ENCODE measurements at regions not wholly inside any gene's neighbourhood (a gene's known extent, or its start where the extent isn't known, plus 50 kb on each side); places are given as distances from the start of the nearest gene placed in this dataset.
"Not testable (repeated sequence)": the region's sequence is repeated elsewhere in the genome, so short reads cannot be mapped to it uniquely, and the experiment has no call there.

DNA sequence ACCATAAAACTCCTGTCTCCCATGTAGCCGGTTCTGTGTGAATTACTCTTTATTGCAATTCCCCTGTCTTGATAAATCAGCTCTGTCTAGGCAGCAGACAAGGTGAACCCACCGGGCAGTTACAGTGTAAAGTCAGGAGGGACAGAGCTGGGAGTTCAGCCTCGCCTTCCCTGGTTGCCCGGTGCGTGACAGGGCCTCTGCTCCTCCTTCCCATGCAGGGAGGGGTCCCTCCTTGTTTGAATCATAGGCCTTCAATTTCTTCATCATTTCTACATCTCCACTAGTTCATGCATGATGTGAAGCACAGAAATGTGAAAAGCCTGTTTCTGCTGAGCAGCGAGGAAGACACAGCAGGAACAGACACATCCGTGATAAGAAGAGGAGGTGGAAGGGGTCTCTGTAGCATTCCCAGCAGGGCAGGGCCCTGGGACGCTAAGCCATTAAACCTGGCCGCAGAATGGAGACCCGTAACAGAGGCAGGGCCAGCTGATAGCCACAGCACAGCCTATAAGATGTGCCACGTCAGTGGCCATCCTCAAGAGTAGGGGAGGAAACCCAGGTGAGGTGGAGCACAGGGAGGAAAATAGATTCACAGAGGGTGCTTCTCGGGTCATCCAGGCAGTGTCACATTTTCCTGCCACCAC is 106.7 kb upstream of the CST7 start:
- no peak for DNase-seq

DNA sequence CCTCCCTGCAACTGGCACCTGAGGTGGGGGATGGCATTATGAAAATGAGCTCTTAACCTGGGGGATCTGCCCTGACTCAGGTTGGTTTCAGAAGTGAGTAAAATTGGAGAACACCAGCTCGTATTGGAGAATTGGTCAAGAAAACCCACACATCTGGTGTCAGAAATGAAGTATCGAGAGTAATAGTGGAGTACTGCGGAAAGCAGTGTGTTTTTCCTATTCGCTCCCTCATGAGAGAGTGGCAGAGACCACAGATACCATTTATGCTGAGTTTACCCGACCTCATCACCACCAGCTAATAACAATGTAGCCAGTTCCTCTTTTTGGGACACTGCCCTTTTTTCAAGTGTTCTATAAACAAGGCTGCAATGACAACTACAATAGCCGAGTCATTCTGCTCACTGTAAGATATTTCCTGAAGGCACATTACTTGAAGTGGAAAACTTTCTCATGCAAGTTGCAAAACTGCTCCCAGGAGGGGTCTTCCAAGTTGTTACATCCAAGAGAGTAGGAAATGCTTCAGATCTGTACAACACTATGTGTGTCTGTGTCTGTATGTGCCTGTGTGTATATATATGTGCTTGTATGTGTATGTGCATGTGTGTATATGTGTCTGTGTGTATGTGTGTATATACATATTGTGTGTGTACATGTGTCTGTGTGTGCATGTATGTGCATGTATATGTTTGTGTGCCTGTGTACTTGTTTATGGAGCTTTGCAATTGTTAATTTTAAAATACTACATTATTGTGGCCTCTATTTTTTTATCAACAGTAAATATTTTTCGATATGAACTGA is 106.0 kb upstream of the CST7 start:
- no peak for DNase-seq

DNA sequence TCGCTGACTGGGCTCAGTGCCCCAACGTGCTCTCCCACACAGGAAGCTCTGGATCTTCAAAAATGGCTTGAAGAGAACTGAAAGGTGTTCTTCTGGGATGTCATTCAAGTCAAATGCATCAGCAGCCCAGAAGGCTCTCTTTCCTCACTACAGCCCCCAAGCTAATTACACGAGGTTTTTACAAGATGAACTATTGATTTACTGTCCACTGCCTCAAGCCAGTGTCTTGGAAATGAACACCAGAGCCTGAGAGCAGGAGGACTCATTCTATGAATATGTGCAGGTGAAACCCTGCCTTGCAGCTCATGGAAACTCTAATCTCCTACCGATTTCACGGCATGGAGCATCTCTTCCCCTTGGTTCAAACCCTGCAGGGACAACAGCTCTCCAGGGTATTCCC is 98.9 kb upstream of the CST7 start:
- no peak for DNase-seq

DNA sequence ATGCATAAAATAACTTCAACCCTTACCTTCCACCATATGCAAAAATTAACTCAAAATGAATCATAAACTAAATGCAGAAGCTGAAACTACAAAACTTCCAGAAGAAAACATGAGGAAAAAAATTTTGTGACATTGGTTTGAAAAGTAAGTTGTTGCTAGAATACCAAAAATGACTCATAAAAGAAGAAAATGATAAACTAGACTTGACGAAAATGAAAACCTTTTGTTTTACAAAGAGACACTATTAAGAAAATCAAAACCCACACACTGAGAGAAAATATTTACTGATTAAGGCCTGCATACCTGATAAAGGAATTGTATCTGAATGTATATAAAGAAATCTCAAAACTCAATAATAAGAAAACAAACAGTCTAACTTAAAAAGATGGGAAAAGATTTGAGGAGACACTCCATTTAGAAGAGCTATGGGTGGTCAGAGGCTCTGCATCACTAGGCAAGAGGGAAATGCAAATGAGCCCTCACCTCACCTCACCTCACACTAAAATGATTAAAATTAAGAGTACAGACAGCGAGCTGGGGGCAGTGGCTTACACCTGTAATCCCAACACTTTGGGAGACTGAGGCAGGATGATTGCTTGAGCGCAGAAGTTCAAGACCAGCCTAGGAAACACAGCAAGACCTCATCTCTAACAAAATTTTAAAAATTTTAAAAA is 97.6 kb upstream of the CST7 start:
- DNase-seq = no peak

DNA sequence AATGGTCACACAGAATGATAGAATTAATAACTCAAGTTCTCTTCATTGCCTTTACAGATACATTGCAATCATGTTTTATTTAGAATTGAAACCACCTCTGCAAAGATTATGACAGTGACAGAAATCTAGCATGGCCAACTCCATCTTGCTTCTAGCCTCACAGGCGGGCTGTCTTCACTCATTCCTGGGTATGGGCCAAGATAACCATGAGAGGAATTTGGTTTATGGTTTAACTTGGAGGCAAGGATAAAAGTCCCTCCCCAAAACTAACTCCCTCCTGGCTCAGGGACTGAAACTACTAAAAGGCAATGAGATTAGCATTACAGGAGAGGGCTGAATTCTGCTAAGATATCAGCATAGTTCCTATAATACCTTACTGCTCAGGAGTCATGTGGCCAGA is 95.2 kb upstream of the CST7 start:
- no peak for DNase-seq

DNA sequence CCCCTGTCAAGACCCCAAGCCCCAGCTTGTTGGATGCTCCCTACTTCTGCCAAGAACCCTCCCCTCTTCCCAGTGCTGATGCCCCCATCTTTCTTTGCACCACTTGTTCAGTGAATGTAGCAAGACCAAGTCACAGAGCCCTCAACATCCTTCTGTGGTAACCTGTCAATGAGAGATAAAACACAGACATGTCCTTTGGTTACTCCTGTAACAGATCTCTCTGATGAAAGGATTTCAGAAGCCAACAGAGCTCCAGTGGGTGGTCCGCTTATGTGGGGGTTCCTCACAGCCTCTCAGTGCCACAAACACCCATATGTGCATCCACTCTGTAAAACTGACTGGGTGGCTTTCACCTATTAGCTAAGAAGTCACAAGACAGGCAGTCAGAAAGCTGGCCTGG is 93.2 kb upstream of the CST7 start:
- DNase-seq = no peak

DNA sequence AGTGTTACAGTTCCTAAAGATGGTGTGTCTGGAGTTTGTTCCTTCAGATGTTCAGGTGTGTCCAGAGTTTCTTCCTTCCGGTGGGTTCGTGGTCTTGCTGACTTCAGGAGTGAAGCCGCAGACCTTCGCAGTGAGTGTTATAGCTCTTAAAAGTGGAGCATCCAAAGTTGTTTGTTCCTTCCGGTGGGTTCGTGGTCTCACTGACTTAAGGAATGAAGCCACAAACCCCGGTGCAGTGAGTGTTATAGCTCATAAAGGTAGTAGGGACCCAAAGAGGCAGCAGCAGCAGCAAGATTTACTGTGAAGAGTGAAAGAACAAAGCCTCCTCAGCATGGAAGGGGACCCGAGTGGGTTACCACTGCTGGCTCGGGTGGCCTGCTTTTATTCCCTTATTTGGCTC is 90.6 kb upstream of the CST7 start:
- DNase-seq = not testable (repeated sequence)

DNA sequence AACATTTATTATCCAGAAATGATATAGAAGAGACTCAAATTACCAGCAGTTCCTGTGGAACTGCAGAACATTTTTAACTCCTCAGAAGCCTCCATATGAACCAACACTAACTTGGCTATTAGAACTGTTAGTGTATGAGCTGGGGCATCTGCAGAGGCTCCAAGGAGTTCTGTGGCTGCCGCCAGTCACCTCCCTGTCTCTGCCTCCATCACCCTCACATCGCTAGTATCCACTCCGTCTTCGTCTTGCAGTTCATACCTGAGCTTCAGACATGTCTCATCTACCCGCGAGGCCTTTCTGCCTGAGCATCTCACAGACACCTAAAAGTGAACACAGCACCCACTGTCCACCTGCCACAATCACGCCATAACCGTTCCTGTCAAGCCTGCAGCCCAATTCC is 89.5 kb upstream of the CST7 start:
- no peak for DNase-seq

DNA sequence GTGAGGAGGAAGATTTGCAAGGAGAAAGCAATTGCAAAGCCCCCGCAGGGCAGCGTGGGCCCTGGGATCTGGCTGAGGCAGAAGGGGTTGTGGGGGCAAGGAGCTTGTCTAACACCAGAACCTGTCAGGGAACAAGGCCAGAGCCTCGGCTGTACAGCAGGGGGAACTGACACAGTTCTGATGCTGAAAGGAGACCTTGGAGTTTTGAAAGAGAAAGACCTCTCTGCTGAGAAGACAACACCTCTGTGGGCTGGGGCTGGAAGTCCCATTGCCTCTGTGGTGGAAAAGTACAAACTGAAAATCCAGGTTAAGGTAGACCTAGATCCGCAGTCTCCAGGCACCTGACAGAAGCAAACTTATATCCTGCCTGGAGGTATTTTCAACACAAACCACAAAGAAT is 86.9 kb upstream of the CST7 start:
- no peak for DNase-seq

DNA sequence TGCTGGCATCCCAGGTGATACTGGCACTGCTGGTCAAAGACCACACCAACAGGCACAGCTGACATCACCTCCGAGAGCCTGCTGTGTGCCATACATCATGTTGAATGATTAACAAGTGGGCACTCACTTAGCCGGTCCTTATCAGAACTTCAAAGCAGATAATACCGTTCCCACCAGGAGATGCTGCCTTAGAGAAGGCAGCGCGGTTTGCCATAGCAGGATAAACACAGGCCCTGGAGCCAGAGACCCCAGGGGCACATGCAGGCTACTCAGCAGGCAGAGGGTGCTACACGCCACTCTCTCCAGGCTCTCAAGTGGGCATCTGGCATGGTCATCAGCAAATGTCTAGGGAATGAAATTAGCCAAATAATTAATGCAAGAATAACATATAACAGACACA is 86.5 kb upstream of the CST7 start:
- no peak for DNase-seq

DNA sequence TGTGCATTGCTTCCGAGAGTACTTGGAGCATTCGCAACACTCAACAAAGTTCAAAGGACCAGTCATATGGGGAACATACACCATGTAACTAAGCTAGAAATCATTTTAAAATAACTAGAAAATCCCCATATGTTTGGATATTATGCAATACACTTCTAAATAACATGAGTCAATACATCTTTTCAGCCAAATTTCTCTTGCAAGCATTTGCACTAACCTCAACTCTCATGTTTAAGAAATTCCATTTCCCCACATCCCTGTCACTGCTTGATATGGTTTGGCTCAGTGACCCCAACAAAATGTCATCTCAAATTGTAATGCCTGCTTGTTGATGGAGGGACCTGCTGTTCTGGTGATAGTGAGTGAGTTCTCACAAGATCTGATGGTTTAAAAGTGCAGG is 85.7 kb upstream of the CST7 start:
- no peak for DNase-seq

DNA sequence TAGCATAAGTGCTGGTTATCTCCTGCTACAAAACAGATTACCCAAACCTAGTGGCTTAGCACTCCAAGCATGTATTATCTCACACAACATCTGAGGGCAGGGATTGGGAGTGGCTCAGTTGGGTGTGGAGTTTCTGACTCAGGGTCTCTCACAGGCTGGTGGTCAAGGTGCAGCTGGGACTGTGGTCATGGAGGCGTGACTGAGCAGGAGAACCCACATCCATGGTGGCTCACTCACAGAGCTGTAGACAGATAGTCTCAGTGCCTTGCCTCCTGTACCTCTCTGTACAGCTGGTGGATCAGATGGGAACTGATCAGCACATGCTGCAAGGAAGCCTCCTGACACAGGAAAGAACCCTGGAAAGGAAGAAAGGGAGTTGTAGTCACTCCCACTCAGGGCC is 83.1 kb upstream of the CST7 start:
- DNase-seq = no peak

DNA sequence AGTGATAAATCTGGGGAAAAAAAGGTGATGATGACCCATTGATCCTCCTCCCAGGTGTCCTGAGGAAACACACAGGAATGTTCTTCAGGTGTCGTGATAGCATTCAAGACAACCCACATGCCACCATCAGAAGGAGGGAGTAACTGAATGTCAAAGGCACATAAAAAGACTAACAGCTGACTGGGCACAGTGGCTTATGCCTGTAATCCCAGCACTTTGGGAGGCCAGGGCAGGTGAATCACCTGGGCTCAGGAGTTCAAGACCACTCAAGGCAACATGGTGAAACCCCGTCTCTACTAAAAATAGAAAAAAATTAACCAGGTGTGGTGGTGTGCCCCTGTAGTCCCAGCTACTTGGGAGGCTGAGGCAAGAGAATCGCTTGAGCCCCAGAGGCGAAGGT is 82.3 kb upstream of the CST7 start:
- DNase-seq = no peak

DNA sequence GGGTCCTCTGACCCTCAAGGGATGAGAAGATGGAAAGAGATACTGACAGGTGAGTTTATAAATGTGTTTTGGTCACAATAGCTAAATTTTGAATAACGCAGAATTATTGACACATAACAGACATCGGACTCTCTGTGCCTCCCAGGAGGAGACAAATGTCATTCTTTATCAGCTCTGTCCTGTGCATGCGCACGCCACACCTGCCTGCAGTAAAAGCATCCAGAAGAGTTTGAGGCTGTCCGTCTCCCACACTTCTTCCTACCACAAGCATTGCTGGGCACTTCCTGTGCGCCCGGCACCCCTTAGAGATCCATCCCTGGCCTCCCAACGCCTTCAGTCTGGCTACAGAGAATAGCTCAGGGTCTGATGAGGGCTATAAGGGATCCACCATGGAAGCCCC is 81.5 kb upstream of the CST7 start:
- DNase-seq = no peak

DNA sequence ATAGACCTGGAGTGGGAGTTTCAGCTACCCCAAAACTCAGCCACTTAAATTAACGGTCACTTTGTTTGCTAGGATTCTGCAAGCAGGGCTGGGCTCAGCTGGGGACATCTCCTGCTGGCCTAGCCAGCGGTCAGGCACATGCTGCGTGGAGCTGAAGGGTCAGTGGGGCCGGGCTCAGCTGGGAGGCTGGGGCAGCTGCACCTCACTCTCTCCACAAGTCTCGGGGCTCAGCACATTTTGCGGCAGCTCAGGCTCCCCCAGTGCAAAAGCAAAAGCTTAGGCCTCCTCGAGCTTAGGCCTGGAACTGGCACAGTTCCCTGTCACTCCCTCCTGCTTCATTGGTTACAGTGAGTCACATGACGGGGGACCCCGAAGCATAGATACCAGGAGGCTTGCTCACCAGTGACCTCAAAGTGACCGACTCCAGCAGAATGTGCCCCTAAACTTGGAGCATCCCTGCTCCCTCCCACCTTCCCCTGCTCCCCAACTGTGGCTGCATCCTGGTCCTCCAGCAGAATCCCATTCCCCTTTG is 80.6 kb upstream of the CST7 start:
- DNase-seq = no peak

DNA sequence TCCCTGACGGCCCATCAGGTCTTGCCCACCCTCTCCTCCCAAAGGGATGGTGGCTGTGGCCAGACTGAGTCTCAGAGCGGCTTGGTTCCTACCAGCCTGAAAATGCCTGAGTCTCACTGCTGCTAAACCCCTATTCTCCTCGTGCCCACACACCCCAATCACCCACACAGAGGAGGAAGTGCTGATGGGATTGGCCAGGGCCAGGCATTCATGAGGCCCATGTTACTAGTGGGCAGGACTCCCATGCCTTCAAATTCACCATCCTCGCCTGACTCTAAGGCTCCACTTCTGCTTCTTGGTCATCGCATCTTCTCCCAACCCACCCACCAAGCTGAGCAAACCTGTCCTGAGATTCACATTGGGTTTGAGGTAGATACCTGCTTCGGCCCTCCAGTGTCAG is 80.1 kb upstream of the CST7 start:
- DNase-seq = no peak

DNA sequence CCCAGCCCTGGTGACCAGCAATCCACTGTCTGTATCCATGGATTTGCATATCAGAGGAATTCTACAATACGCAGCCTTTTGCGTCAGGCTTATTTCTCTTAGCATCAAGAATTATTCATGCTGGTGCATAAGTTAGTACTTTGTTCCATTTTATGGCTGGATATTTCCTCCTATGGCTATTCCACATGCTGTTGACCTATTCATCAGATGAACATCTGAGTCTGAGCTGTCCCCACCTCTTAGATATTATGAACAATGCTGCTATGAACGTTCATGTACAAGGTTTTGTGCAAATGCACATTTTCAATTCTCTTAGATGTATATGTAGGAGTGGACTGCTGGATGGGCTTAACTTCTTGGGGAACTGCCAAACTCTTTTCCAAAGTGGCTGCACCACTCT is 79.0 kb upstream of the CST7 start:
- DNase-seq = no peak

DNA sequence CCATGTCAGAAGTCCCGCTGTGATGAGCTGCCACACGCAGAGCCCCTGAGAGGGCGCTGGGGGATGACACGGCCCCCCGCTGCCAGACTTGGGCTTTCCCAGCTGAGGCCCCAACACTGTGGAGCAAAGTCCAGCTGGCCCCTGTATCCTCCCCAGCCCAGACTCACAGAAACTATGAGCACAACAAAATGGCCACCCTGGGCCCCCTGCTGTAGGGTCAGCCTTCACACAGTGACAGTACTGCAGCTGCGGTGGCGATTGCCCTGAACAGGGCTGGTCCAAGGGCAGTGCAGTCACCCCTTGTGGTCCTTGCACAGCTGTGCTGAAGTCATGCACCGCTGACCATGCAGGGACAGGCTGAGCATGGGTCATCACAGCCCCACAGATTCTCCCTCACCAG is 78.2 kb upstream of the CST7 start:
- no peak for DNase-seq

DNA sequence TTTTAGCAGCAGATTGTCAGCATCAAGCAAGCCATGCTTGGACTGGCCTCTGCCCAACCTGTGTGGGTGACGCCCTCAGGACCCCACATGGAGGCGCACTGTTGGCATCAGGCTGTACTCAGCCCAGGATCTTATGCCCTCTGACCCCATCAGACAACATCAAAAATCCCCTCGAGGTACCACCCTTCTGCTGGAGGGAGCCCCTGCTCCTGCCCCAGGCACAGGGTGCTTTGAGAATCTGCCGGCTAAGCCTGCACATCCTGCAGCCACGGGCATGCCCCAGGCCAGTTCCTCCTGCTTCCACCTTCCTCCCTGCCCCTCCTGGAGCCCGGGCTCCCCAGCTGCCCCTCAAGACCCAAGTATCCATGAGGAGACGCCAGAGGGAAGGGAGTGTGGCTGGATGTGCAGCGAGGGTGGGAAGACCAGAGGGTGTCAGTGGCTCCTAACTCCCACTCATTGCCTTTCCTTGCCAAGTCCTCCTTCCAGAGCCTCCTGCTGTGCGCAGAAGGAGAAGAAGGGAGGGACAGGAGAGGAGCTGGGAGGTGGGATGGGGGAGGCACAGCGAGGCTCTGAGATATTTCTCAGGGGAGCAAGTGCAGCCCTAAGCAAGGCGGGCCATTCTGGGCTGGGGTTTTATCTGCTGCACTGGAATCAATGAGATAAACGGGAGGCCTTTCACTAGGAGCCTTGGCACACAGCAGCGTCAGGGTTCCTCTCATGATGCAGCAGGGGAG is 77.4 kb upstream of the CST7 start:
- no peak for DNase-seq

DNA sequence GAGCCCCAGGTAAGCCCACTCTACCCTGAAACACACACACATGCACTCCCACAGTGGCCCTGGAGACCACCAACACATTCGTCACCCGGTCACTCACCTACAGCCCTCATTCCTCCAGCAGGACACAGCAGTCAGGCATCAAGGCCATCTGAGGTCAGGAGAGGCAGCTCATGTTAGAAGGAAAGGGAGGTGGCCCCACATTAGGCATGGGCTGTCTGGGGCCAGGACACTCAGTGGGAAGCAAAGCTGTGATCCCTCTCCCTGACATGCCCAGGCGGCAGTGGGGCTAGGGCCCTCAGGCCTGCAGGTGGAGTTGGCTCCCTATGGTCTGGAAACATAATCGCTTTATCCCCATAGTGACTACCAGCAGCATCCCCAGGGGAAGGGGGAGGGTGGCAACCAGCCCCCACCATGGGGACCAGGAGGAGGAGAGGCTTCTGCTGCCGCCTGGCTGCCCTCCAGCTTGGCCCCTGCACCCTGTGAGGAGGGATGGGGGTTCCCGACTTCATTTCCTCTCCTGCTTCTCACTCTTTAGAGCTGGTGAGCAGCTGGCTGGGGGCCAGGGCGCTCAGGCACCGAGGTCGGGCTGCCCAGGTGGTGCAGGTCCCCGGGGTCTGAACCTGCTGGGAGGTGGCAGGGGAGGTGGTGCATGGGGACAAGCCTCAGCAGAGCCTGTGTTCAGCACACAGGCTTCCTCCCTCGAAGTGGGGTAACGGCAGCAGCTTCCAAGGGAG is 76.6 kb upstream of the CST7 start:
- DNase-seq = no peak

DNA sequence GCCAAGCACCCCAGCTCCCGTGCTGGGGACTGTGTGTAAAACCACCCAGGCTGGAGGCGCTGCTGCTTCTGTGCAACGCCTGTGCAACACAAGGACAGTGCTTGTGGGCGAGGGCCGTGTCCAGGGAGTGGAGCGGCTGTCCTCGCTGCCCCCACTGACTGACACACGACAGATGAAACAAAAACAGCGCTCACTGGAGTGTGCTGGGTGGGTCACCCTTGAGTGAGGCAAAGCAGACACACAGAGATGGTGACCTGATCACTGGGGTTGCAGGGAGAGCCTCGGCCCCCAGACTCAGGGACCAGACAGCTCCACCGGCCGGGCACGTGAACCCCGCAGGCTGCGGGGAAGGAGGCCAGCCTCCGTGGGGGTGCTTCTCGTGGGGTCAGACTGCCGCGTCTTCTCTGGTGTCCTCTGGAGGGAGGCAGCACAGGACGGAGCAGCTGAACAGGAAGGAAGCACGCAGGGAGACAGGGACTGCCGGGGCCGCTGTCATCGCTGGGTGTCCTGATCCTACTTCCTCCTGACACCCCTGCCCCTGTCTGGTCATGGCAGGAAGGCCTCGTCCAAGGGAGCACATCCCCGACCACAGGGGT is 75.9 kb upstream of the CST7 start:
- DNase-seq = no peak

DNA sequence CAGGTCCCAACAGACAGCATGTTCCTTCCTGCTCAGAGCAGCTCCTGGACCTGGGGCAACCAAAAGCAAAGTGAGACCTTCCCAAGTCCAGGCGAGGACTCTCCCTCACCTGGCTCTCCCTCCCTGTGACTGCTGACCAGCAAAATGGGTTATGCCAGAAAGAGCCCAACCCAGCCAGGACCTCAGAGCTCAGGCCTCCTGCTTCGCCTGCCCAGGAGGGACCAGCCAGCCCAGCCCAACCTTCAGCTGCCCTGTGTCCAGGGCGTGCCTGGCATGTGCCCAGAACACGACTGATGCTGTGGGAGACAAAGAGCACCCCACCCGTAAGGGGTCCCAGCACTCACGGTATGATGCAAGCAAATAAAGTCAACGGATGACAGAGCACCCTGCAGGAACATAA is 74.0 kb upstream of the CST7 start:
- DNase-seq = no peak
